NT2/D1 (cell line): ENCODE measurements at regions not wholly inside any gene's neighbourhood (a gene's known extent, or its start where the extent isn't known, plus 50 kb on each side); places are given as distances from the start of the nearest gene placed in this dataset.

ENCODE experiments used
- SUZ12 ChIP-seq: IDR thresholded peaks from 2 replicates; pipeline ENCODE4 v1.6.1; 2011; ENCODE audit not compliant: insufficient read length, insufficient read depth; ENCODE audit errors: extremely low read depth
- YY1 ChIP-seq: IDR thresholded peaks from 2 replicates; pipeline ENCODE4 v1.6.1; 2011; ENCODE audit not compliant: insufficient read length, insufficient read depth
- ZNF274 ChIP-seq: IDR thresholded peaks from 2 replicates; pipeline ENCODE4 v1.6.1; 2011; ENCODE audit warnings: mild to moderate bottlenecking, low read depth, low read length

DNA sequence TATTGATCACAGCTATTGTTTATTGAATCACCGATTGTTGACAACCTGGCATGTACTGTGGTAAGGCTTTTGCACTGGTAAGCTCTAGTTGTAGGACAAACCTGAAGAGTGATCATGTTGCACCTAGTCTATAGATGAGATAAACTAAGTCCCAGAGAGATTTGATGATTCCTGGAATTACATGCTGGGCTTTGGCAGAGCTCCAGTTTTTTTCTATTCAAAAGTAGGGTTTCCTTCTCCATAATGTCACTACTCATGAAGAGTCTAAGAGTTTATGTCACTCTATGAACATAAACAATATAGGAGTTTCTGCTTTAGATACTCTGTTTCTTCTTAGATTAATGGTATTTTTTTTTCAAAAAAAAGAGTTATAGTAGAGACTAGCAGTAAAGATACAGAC is 72.0 kb downstream of the BMP4 start:
- TF ChIP-seq ZNF274, result no peak
- TF ChIP-seq YY1, result no peak
- no peak for TF ChIP-seq SUZ12
